GM19023 (cell line): ENCODE measurements at regions not wholly inside any gene's neighbourhood (a gene's known extent, or its start where the extent isn't known, plus 50 kb on each side); places are given as distances from the start of the nearest gene placed in this dataset.

Source experiments
- ATAC-seq: cut with Tn5 transposase; IDR thresholded peaks from one replicate; pipeline ENCODE4 v1.9.1; 2021; ENCODE audit warnings: mild to moderate bottlenecking, moderate library complexity; ENCODE audit not compliant: unreplicated experiment

DNA sequence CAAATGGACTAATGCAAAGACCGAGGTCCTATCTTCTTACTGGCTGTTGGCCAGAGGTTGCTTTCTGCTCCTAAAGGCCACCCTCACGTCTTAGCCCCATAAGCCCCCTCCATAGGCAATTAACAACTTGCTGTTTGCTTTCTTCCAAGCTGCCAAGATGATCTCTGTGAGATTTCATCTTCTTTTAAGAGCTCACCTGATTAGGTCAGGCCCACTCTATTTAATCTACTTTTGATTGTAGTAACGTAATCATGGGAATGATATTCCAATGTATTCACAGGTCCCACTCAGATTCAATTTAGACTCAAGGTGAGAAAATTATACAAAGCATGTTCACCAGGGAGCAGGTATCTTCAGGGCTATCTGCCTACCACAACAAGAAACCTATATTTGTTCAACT lies 84.4 kb upstream of the RAD23B start:
- ATAC-seq: no peak

DNA sequence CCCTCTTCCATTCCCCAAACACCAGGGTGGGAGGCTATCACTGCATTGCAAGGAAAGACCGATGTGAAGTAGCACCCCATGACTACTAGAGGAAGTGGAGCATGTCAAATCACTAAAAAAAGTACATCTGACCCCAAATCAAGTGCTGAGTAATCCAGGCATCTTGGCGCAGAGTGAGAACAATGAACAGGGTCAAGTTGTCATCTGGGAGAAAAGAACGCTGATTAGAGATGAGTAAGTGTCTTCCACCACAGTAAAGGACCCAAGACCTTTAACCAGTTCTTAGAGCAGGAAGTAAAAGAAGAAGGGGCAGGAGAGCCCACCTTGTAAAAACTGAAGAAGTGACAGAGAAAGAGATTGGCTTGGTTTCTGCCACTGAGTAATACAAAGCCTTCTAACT lies 75.0 kb upstream of the RAD23B start:
- ATAC-seq: no peak

GRCh38 chr9:107210775-107211174 lies 72.3 kb upstream of the RAD23B start:
- ATAC-seq: no peak

GRCh38 chr9:107211284-107211923 lies 71.7 kb upstream of the RAD23B start:
- no peak for ATAC-seq

DNA sequence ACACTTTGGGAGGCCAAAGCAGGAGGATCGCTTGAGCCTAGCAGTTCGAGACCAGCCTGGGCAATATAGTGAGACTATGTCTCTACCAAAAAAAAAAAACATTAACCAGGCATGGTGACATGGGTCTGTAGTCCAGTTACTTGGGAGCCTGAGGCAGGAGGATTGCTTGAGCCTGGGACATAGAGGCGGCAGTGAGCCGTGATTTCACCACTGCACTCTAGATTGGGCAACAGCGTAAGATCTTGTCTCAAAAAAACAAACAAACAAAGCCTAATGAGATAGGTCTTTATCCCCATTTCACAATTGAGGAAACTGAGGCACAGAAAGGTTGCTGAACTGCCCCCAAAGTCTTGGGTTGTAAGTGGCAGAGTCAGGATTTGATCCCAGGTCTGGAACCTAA lies 70.5 kb upstream of the RAD23B start:
- no peak for ATAC-seq

GRCh38 chr9:107213080-107213479 lies 70.0 kb upstream of the RAD23B start:
- ATAC-seq: peak; percentile 18

DNA sequence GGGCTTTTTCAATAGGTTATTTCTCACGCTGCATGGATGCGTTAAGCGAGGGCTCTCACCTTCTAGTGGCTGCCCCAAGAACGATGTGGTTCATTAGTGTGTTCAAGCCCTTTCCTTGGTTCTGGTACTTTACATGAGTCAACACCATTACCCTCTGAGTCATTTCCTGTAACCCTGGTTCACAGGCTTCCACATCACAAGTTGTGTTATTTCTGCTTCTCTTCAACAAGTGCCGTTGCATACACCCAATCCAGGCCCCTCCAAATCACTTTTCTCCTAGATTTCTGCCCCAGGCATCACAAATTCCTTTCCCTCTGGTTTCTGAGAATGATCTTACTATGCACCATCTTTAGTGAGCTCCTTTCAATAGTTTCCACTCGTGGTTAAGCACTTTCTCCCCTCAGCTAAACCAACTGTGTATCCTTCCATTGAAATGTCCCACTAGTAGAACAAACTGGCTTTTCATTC lies 69.5 kb upstream of the RAD23B start:
- peak; percentile 95 for ATAC-seq

DNA sequence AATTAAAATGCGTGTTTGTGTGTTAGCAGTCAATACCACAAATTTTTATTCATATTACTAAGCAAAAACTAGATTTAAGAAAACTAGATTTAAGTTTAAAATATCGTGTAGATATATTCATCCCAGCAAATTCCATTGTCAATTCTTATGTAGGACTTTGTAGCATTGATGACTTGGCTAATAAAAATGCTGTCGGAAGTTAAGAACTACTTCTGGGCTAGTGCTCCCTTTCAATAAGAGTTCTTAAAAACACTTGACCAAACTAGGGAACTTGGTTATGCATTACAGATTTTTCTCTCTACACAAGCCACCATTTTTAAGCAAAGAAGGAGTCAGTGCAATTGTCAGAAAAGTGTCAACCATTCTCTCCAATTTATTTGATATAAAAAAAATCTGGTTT lies 68.7 kb upstream of the RAD23B start:
- ATAC-seq: no peak

DNA sequence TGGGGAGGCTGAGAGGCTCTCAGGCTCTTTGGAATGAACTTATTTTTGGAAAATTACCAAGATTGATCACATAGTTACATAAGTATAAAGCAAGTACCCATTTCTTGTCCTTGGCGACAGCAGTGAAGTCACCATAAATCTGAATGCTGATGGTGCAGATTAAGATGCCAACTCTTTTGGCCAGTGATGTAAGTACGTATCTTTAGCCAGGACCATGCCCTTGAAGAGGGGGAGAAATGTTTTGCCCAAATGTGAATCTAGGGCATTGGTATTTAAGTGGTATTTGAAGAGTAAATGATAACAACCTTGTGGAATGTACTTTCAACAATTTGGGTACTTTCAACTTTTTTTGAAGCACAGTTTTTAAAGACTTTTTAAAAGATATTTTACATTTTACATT lies 68.2 kb upstream of the RAD23B start:
- ATAC-seq: no peak

- no peak for ATAC-seq
Measured at GRCh38 chr9:107215381-107215780, 67.7 kb upstream of the RAD23B start.

- no peak for ATAC-seq
Measured at GRCh38 chr9:107216329-107216728, 66.8 kb upstream of the RAD23B start.

DNA sequence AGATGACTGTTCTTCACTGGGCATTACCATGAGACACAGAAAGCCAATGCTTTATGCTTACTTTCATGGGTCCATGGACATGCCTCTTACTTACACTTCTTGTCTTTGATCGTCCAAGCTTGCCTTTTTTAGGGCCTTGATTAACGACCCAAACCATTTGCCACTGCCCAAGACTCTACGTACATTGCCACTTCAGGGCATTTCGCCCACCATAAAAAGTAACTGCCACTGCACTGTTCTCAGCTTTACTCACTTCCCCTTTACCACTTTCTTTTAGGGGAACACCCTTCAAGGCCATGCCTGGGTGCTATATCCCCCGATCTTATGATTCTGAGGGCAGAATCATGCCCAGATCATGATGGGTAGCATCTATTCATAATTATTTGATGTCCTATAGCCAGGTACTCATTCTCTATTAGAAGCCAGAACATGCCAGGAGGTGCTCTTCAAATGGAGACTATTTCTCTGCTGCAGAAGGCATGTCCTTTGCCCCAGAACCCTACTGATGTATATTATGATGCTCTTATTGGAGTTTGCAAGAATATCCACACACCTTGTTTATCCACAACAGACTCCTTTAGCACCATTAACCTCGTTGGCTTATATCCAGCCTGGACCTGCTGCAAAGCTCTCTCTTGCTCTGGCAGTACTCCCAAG lies 64.1 kb upstream of the RAD23B start:
- peak; percentile 83 for ATAC-seq

GRCh38 chr9:107219486-107220077 lies 63.5 kb upstream of the RAD23B start:
- ATAC-seq: peak; percentile 51

GRCh38 chr9:107221321-107221720 lies 61.8 kb upstream of the RAD23B start:
- ATAC-seq: no peak

DNA sequence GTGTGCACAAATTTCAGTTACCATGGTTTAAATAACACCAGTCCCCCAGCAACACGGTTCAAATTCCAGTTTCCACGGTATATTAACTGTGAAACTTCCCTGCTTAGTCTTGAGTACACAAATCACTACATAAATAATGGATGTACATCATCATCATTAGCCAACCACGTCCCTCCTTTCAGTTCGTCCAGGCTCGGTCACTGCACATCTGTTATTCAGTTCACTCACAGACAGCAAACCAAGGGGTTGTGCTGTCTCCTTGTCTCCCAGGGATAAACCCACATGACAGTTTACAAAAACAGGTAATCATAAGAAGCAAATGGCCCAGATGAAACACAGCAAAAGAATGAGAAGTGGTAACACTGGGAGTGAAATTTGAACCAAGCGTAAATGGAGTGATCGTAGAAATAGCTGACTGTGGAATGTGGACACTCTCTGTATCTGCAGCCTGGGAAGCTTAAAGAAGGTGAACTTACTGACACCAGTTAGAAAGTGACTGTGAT lies 61.0 kb upstream of the RAD23B start:
- ATAC-seq: no peak

GRCh38 chr9:107223381-107223780 lies 59.7 kb upstream of the RAD23B start:
- ATAC-seq: no peak

DNA sequence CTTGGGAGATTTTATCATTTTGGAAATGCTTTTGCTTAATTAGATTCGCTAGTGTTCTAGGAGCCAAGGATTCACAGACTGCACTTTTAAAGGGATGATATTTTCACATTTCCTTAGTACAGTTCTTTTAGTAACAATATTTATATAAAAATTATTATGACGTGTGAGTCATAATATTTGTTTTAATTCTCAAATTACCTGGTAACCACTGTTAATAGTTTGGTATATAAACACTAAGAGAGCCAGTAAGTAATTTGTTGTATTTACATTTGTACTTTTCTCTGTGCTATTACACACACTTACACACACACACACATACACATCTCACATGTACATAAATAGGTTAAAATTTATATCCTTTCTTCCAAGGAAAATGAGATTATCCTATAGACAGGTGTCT lies 58.8 kb upstream of the RAD23B start:
- ATAC-seq: no peak

DNA sequence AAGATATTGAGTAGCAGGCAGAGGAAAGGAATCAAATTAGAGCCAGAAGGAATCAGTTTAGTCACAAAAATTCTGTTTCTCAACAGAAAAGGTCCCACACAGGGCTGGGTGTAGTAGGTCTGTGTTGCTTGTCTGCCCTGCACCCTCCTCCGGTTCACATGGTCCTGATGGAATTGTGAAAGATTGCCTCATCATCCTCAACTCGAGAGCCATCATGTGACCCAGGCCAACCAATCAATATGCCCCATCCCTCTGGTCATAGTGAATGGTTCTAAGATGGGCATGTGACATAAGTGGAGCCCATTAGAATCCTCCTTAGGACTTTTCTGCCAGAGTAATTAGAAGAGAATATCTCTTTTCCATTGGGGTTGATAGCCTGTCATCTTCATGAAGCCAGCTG lies 56.7 kb upstream of the RAD23B start:
- no peak for ATAC-seq

GRCh38 chr9:107227774-107228173 lies 55.3 kb upstream of the RAD23B start:
- no peak for ATAC-seq

DNA sequence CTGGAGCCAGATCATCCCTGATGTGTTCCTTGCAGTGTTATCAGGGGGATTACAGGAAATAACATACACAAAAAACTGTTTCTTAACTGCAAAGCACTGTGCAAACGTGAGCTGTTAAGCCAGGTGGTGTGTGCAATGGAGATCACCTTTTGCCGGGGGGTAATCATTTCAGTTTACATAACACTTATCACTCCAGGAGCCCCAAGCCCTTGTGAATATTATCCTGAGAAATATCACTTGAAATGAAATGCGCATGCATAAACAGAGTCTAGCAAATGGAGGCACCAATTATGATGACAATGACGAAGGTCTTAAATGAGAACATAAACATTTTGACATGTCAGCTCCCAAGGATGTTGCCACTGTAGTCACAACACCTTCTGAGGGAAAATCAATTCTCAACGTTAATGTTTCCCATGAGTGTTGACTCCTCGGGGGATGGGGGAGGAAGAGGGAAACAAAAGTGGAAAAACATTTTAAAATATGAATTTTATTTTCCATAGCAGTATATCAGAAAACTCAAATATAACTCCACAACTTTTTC lies 54.5 kb upstream of the RAD23B start:
- no peak for ATAC-seq

GRCh38 chr9:107229241-107229741 lies 53.8 kb upstream of the RAD23B start:
- no peak for ATAC-seq
